ENCODE measurements at regions not wholly inside any gene's neighbourhood (a gene's known extent, or its start where the extent isn't known, plus 50 kb on each side); places are given as distances from the start of the nearest gene placed in this dataset.

DNA sequence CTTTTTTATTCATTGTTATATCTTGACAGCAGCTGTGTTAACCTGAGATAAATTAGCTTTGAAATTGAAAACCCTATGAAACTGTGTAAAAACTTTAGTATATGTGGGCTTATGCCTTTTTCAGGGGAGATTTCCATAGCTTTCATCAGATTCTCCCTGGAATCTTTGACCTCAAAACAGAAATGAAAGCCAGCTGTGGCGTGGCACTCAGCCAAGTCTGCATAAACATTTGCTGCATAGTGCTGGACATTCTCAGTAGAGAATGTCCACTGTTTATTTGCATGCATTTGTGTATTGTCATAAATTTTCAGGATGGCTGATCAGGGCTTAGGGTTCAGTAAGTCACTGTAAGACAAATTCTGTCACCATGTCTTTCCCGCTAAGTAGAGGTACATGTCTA lies 115.3 kb upstream of the NAP1L1 start:
- H3K36me3 ChIP-seq: no peaks in the 10 kb centered on the region
- H3K9me3 ChIP-seq: peaks cover 0 to 11% (median 0%) of the 10 kb centered on the region in 3 donors
- in situ Hi-C loops (cut with MboI; ENCODE audit: low sequenced_read_pairs in 4 of 4): no loop called here

DNA sequence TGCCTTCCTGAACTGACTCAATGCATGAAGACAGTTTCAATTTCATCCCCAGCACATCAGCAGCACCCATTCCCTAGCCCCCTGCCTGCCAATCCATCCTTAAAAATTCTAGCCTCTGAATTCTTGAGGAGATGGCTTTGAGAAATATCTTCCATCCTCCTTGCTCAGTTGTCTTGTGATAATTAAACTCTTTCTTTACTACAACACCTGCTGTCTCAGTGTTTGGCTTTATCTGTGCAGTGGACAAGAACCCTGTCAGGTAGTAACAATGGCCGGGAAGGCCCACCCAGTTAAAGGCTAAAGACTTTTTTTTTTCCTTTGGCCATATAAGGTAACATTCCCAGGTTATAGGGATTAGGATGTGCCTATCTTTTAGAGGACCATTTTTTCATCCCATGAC lies 114.4 kb upstream of the NAP1L1 start:
- Histone ChIP-seq H3K4me3 (no peak overlapping the region), H3K27ac (no peak overlapping the region), H3K4me1 (no peaks in the 10 kb centered on the region), H3K27me3 (no peaks in the 10 kb centered on the region), H3K9me3 (peaks cover 0 to 11% (median 0%) of the 10 kb centered on the region in 3 donors), H3K36me3 (no peaks in the 10 kb centered on the region)
- intact Hi-C loops (cut with DNase I; ENCODE audit: low total_unique reads) (no loop called here), in situ Hi-C loops (cut with MboI; ENCODE audit: low sequenced_read_pairs in 4 of 4) (no loop called here)
- no peak for TF ChIP-seq POLR2A (IDR thresholded peaks at IDR 0.05)
- TF ChIP-seq, protein P1, sequence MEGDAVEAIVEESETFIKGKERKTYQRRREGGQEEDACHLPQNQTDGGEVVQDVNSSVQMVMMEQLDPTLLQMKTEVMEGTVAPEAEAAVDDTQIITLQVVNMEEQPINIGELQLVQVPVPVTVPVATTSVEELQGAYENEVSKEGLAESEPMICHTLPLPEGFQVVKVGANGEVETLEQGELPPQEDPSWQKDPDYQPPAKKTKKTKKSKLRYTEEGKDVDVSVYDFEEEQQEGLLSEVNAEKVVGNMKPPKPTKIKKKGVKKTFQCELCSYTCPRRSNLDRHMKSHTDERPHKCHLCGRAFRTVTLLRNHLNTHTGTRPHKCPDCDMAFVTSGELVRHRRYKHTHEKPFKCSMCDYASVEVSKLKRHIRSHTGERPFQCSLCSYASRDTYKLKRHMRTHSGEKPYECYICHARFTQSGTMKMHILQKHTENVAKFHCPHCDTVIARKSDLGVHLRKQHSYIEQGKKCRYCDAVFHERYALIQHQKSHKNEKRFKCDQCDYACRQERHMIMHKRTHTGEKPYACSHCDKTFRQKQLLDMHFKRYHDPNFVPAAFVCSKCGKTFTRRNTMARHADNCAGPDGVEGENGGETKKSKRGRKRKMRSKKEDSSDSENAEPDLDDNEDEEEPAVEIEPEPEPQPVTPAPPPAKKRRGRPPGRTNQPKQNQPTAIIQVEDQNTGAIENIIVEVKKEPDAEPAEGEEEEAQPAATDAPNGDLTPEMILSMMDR (IDR thresholded peaks at IDR 0.05 in 4 of 5, conservative IDR thresholded peaks at IDR 0.05 in 1 of 5): no peak
- DNase-seq (no peak), ATAC-seq (no peak)

More for the DNA sequence above, 115.3 kb upstream of the NAP1L1 start:
- TF ChIP-seq, protein P1 (IDR thresholded peaks at IDR 0.05 in 4 of 5, conservative IDR thresholded peaks at IDR 0.05 in 1 of 5): no peak
- TF ChIP-seq POLR2A (IDR thresholded peaks at IDR 0.05): no peak
- H3K27ac ChIP-seq: no peak overlapping the region
- no peaks in the 10 kb centered on the region for H3K4me1 ChIP-seq
- intact Hi-C loops (cut with DNase I; ENCODE audit: low total_unique reads): no loop called here
- ATAC-seq (no peak), DNase-seq (no peak)
- H3K27me3 ChIP-seq: no peaks in the 10 kb centered on the region
- no peak overlapping the region for H3K4me3 ChIP-seq

DNA sequence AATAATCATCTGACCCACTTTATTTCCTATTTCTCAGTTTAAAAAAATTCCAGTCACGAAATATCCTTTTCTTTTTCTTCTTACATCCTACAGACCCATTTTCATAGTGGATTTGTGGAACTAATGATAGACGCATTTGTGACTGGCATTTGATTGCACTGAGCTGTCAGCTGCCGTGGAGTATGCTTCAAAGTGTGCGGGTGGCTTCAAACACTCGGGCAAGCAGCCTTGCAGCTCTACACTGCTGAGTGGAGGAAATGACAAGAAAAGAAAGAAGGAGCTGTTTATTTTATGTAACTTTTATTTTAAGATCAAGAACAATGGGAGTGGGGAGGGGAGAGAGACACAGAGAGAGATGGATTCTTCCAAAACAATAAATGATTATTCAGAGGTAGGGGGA lies 112.8 kb upstream of the NAP1L1 start:
- no peaks in the 10 kb centered on the region for H3K4me1 ChIP-seq
- H3K4me3 ChIP-seq: no peak overlapping the region
- no peaks in the 10 kb centered on the region for H3K36me3 ChIP-seq
- DNase-seq: no peak
- ATAC-seq: no peak
- no peak overlapping the region for H3K27ac ChIP-seq
- intact Hi-C loops (cut with DNase I; ENCODE audit: low total_unique reads) (no loop called here), in situ Hi-C loops (cut with MboI; ENCODE audit: low sequenced_read_pairs in 4 of 4) (no loop called here)
- H3K27me3 ChIP-seq: no peaks in the 10 kb centered on the region
- TF ChIP-seq POLR2A (IDR thresholded peaks at IDR 0.05): no peak
- TF ChIP-seq, protein P1 (IDR thresholded peaks at IDR 0.05 in 4 of 5, conservative IDR thresholded peaks at IDR 0.05 in 1 of 5): no peak
- H3K9me3 ChIP-seq: peaks cover 0 to 8% (median 0%) of the 10 kb centered on the region in 3 donors

DNA sequence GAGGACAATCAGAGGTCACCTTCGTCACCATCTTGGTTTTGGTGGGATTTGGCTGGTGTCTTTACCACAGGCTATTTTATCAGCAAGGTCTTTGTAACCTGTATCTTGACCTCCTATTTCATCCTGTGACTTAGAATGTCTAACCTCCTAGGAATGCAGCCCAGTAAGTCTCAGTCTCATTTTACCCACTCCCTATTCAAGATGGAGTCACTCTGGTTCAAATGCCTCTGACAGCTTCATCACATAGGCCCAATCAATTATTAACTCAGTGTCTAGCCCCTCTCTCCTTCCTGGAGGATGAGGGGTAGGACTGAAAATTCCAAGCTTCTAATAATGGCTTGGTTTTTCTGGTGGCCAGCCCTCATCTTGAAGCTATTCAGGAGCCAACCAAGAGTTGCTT lies 111.4 kb upstream of the NAP1L1 start:
- Histone ChIP-seq H3K9me3 (peaks cover 0 to 7% (median 0%) of the 10 kb centered on the region in 3 donors), H3K27ac (no peak overlapping the region), H3K4me3 (no peak overlapping the region), H3K27me3 (no peaks in the 10 kb centered on the region), H3K4me1 (no peaks in the 10 kb centered on the region), H3K36me3 (no peaks in the 10 kb centered on the region)
- TF ChIP-seq, protein P1 (IDR thresholded peaks at IDR 0.05 in 4 of 5, conservative IDR thresholded peaks at IDR 0.05 in 1 of 5): no peak
- no peak for TF ChIP-seq POLR2A (IDR thresholded peaks at IDR 0.05)
- in situ Hi-C loops (cut with MboI; ENCODE audit: low sequenced_read_pairs in 4 of 4) (no loop called here), intact Hi-C loops (cut with DNase I; ENCODE audit: low total_unique reads) (no loop called here)
- DNase-seq (no peak), ATAC-seq (no peak)

DNA sequence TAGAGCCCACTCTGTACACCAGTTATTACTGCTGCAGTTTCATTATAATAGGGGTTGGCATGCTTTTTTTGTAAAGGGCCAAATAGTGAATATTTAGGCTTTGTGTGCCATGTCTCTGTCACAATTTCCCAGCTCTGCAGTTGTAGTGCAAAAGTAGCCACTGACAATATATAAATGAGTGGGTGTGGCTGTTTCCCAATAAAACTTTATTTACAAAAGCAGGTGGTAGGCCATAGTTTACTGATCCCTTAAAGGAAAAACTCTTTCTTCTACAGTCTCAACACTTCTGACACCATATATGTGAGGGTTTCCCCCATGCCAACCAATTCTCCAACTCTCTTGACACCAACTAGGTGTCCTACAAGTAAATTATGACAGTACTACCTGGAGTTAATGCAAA lies 110.2 kb upstream of the NAP1L1 start:
- no peaks in the 10 kb centered on the region for H3K36me3 ChIP-seq
- no peak for DNase-seq
- intact Hi-C loops (cut with DNase I; ENCODE audit: low total_unique reads) (no loop called here), in situ Hi-C loops (cut with MboI; ENCODE audit: low sequenced_read_pairs in 4 of 4) (no loop called here)
- no peaks in the 10 kb centered on the region for H3K4me1 ChIP-seq
- no peak overlapping the region for H3K27ac ChIP-seq
- no peak for ATAC-seq
- TF ChIP-seq, protein P1 (IDR thresholded peaks at IDR 0.05 in 4 of 5, conservative IDR thresholded peaks at IDR 0.05 in 1 of 5): no peak
- no peak for TF ChIP-seq POLR2A (IDR thresholded peaks at IDR 0.05)
- H3K9me3 ChIP-seq: peaks cover 0 to 7% (median 0%) of the 10 kb centered on the region in 3 donors
- H3K27me3 ChIP-seq: no peaks in the 10 kb centered on the region
- no peak overlapping the region for H3K4me3 ChIP-seq

Data from gastrocnemius medialis (tissue), 4 donors.